Astrocyte (in vitro differentiated cells and primary cell): ENCODE measurements at regions not wholly inside any gene's neighbourhood (a gene's known extent, or its start where the extent isn't known, plus 50 kb on each side); places are given as distances from the start of the nearest gene placed in this dataset.

Source experiments
- DNase-seq: peaks from one replicate; pipeline ENCODE4 v3.0.0-alpha.2; 2010; ENCODE audit warnings: low read depth
- FAIRE-seq: peaks from 2 replicates; lab custom pipeline; 2011; peaks lifted over from hg19 to GRCh38; lab: Jason Lieb, UNC
- H2AFZ ChIP-seq: 2 replicates; pipeline ENCODE4 v1.6.0; 2012; ENCODE audit warnings: low read depth, low read length, inconsistent platforms
- H3K27ac ChIP-seq: 2 replicates; pipeline ENCODE4 v1.5.1; 2011; ENCODE audit warnings: low read depth, low read length, inconsistent platforms
- H3K27me3 ChIP-seq: 2 replicates; pipeline ENCODE4 v1.6.0; 2011; ENCODE audit warnings: low read length, inconsistent platforms; ENCODE audit not compliant: insufficient read depth
- H3K36me3 ChIP-seq: 2 replicates; pipeline ENCODE4 v1.5.1; 2011; ENCODE audit warnings: low read length, inconsistent platforms; ENCODE audit not compliant: insufficient read depth
- H3K4me1 ChIP-seq: 2 replicates; pipeline ENCODE4 v1.5.1; 2011; ENCODE audit warnings: low read length, inconsistent platforms; ENCODE audit not compliant: insufficient read depth
- H3K4me2 ChIP-seq: 2 replicates; pipeline ENCODE4 v1.6.0; 2012; ENCODE audit warnings: low read length, inconsistent platforms
- H3K4me3 ChIP-seq: 2 replicates; pipeline ENCODE4 v1.5.1; 2011; ENCODE audit warnings: low read depth, mild to moderate bottlenecking, low read length, inconsistent platforms; ENCODE audit not compliant: insufficient read depth
- H3K79me2 ChIP-seq: 2 replicates; pipeline ENCODE4 v1.6.0; 2012; ENCODE audit warnings: mild to moderate bottlenecking, low read length, inconsistent platforms; ENCODE audit not compliant: insufficient read depth
- H3K9ac ChIP-seq: 2 replicates; pipeline ENCODE4 v1.6.0; 2012; ENCODE audit warnings: mild to moderate bottlenecking, low read length, inconsistent platforms
- H3K9me3 ChIP-seq: 2 replicates; pipeline ENCODE4 v1.5.1; 2012; ENCODE audit warnings: low read depth, mild to moderate bottlenecking, low read length, inconsistent platforms; ENCODE audit not compliant: insufficient read depth
- H4K20me1 ChIP-seq: 2 replicates; pipeline ENCODE4 v1.6.0; 2012; ENCODE audit warnings: low read length, inconsistent platforms; ENCODE audit not compliant: insufficient read depth
- H3K27ac Mint-ChIP-seq: one replicate; pipeline ENCODE4 v1.8.0; 2021; ENCODE audit warnings: mild to moderate bottlenecking, mixed read lengths; ENCODE audit not compliant: unreplicated experiment
- H3K27me3 Mint-ChIP-seq: one replicate; pipeline ENCODE4 v1.8.0; 2021; ENCODE audit warnings: low read depth, mixed read lengths; ENCODE audit not compliant: unreplicated experiment
- H3K36me3 Mint-ChIP-seq: one replicate; pipeline ENCODE4 v1.8.0; 2021; ENCODE audit warnings: low read depth, mixed read lengths; ENCODE audit not compliant: unreplicated experiment
- H3K4me1 Mint-ChIP-seq: one replicate; pipeline ENCODE4 v1.8.0; 2021; ENCODE audit warnings: low read depth, mixed read lengths; ENCODE audit not compliant: unreplicated experiment
- H3K4me3 Mint-ChIP-seq: one replicate; pipeline ENCODE4 v1.8.0; 2021; ENCODE audit warnings: mild to moderate bottlenecking, moderate library complexity, mixed read lengths; ENCODE audit not compliant: unreplicated experiment
- H3K9me3 Mint-ChIP-seq: one replicate; pipeline ENCODE4 v1.8.0; 2021; ENCODE audit warnings: mild to moderate bottlenecking, mixed read lengths; ENCODE audit not compliant: unreplicated experiment
- EZH2 ChIP-seq: IDR thresholded peaks from 2 replicates; pipeline ENCODE4 v1.6.1; 2012; ENCODE audit warnings: mild to moderate bottlenecking, low read length, inconsistent platforms; ENCODE audit not compliant: insufficient read depth
- TF ChIP-seq, protein P1 (sequence below): IDR thresholded peaks from 2 replicates; pipeline ENCODE4 v1.5.1; 2011; ENCODE audit warnings: low read depth, mild to moderate bottlenecking, inconsistent platforms, low read length, moderate library complexity; ENCODE audit not compliant: insufficient read depth

DNA sequence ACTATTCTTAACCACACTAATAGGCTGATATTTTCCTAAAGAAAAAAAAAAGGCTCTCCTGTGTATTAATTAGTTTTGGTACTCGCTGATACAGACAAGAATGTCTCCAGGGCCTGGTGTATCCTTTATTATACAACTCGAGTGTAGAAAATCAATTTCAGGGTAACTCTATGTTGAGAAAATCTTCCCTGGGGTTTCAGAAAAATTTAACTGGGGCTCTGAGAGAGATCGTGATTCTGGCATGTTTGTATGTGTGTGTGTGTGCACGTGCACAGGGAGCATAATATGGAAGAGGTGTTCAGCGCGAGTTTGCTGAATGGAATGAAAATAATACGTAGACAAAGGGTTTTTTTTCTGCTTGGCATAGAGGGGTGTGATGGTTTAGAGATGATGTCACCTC is 496.8 kb downstream of the GPAM start:
- Mint-ChIP-seq H3K27me3 (no peaks in the 10 kb centered on the region), H3K36me3 (no peaks in the 10 kb centered on the region), H3K4me3 (no peak overlapping the region), H3K9me3 (no peaks in the 10 kb centered on the region), H3K27ac (no peak overlapping the region), H3K4me1 (no peaks in the 10 kb centered on the region)
- Histone ChIP-seq H3K4me3 (no peak overlapping the region), H4K20me1 (no peaks in the 10 kb centered on the region), H3K27ac (no peak overlapping the region), H3K79me2 (no peaks in the 10 kb centered on the region), H2AFZ (no peak overlapping the region), H3K9ac (no peak overlapping the region), H3K27me3 (no peaks in the 10 kb centered on the region), H3K4me2 (no peak overlapping the region), H3K36me3 (no peaks in the 10 kb centered on the region), H3K9me3 (no peaks in the 10 kb centered on the region), H3K4me1 (no peaks in the 10 kb centered on the region)
- FAIRE-seq (no peak), DNase-seq (no peak)
- TF ChIP-seq, protein P1, sequence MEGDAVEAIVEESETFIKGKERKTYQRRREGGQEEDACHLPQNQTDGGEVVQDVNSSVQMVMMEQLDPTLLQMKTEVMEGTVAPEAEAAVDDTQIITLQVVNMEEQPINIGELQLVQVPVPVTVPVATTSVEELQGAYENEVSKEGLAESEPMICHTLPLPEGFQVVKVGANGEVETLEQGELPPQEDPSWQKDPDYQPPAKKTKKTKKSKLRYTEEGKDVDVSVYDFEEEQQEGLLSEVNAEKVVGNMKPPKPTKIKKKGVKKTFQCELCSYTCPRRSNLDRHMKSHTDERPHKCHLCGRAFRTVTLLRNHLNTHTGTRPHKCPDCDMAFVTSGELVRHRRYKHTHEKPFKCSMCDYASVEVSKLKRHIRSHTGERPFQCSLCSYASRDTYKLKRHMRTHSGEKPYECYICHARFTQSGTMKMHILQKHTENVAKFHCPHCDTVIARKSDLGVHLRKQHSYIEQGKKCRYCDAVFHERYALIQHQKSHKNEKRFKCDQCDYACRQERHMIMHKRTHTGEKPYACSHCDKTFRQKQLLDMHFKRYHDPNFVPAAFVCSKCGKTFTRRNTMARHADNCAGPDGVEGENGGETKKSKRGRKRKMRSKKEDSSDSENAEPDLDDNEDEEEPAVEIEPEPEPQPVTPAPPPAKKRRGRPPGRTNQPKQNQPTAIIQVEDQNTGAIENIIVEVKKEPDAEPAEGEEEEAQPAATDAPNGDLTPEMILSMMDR = no peak
- TF ChIP-seq EZH2 = no peak

DNA sequence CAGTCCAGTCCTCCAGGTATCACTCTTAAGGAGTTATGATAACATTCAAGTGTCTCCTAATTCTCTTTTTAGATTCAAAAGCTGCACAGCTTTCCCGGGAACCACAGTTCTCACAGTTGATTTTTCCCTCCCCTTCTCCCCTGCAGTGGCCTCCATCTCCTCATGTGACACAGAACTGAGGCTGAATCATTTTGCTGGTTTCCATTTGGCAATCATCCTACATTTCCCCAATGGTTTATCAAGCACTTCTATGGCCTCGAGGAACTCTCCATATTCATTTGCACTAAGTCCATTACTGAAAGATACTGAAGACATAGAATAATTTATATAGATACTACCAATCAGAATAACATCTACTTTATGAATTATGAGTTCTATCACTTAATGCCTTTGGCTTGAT is 484.9 kb downstream of the GPAM start:
- no peak overlapping the region for H3K4me3 Mint-ChIP-seq
- Histone ChIP-seq H3K27ac (no peak overlapping the region), H3K36me3 (no peaks in the 10 kb centered on the region), H3K4me3 (no peak overlapping the region), H2AFZ (no peak overlapping the region), H3K9ac (no peak overlapping the region), H3K4me2 (no peak overlapping the region), H3K4me1 (no peaks in the 10 kb centered on the region), H4K20me1 (no peaks in the 10 kb centered on the region), H3K79me2 (no peaks in the 10 kb centered on the region), H3K9me3 (peaks cover 2% of the 10 kb centered on the region), H3K27me3 (no peaks in the 10 kb centered on the region)
- no peaks in the 10 kb centered on the region for H3K27me3 Mint-ChIP-seq
- no peaks in the 10 kb centered on the region for H3K4me1 Mint-ChIP-seq
- no peak for TF ChIP-seq EZH2
- TF ChIP-seq, protein P1 = no peak
- no peaks in the 10 kb centered on the region for H3K9me3 Mint-ChIP-seq
- FAIRE-seq = no peak
- no peak overlapping the region for H3K27ac Mint-ChIP-seq
- H3K36me3 Mint-ChIP-seq = no peaks in the 10 kb centered on the region
- no peak for DNase-seq

DNA sequence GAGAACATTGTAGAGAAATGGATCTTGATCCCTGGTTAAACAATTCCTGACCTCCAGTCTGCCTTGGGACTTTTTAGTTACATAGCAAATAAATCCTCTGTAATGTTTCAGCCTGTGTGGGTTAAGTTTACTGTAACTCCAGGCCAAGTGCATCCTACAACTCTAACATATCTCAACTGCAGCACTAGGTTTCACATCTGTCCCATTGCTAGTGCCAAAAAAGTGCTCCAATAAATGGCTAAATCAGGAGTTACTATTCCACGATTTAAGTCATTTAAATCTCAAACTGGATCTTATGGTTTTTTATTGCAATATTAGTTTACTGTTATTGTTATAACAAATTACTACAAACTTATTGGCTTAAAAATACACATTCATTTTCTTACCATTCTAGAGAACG is 479.6 kb downstream of the GPAM start:
- FAIRE-seq = peak; percentile 39
- TF ChIP-seq EZH2 = no peak
- TF ChIP-seq, protein P1 = no peak
- no peak overlapping the region for H3K27ac ChIP-seq
- Mint-ChIP-seq H3K27ac (no peak overlapping the region), H3K4me3 (no peak overlapping the region), H3K9me3 (peaks cover 6% of the 10 kb centered on the region), H3K36me3 (no peaks in the 10 kb centered on the region), H3K27me3 (no peaks in the 10 kb centered on the region), H3K4me1 (peaks cover 5% of the 10 kb centered on the region)
- no peaks in the 10 kb centered on the region for H3K79me2 ChIP-seq
- H3K9ac ChIP-seq = no peak overlapping the region
- no peak overlapping the region for H3K4me2 ChIP-seq
- no peak overlapping the region for H2AFZ ChIP-seq
- H3K27me3 ChIP-seq = no peaks in the 10 kb centered on the region
- no peaks in the 10 kb centered on the region for H3K9me3 ChIP-seq
- no peaks in the 10 kb centered on the region for H4K20me1 ChIP-seq
- no peaks in the 10 kb centered on the region for H3K4me1 ChIP-seq
- no peak overlapping the region for H3K4me3 ChIP-seq
- no peak for DNase-seq
- no peaks in the 10 kb centered on the region for H3K36me3 ChIP-seq
